GM12874 (cell line): ENCODE measurements at regions not wholly inside any gene's neighbourhood (a gene's known extent, or its start where the extent isn't known, plus 50 kb on each side); places are given as distances from the start of the nearest gene placed in this dataset.

Source experiments
- TF ChIP-seq, protein P1 (sequence below): IDR thresholded peaks from 2 replicates; pipeline ENCODE4 v1.5.1; 2011; ENCODE audit warnings: low read depth, mild to moderate bottlenecking, control low read depth, low read length, moderate library complexity; ENCODE audit not compliant: insufficient read depth

DNA sequence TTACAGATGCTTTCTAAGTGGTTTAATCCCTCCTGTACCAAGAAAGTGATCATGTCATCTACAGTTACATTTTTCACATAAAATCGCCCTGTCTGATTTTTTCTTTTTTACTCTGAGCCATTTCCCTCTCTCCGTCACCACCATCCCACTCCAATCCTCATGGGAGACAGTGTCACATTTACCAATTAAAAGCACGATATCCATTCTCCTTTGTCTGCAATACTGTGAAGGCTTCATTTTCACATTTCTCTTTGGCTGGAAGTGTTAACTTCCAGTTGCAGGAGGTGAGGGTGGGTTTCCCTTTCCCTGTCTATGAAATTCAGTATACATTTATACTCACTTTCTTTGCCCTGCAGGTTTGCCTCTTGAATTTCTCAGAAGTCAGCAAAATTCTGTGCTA lies 372.7 kb upstream of the CNR1 start:
- TF ChIP-seq, protein P1, sequence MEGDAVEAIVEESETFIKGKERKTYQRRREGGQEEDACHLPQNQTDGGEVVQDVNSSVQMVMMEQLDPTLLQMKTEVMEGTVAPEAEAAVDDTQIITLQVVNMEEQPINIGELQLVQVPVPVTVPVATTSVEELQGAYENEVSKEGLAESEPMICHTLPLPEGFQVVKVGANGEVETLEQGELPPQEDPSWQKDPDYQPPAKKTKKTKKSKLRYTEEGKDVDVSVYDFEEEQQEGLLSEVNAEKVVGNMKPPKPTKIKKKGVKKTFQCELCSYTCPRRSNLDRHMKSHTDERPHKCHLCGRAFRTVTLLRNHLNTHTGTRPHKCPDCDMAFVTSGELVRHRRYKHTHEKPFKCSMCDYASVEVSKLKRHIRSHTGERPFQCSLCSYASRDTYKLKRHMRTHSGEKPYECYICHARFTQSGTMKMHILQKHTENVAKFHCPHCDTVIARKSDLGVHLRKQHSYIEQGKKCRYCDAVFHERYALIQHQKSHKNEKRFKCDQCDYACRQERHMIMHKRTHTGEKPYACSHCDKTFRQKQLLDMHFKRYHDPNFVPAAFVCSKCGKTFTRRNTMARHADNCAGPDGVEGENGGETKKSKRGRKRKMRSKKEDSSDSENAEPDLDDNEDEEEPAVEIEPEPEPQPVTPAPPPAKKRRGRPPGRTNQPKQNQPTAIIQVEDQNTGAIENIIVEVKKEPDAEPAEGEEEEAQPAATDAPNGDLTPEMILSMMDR: no peak

DNA sequence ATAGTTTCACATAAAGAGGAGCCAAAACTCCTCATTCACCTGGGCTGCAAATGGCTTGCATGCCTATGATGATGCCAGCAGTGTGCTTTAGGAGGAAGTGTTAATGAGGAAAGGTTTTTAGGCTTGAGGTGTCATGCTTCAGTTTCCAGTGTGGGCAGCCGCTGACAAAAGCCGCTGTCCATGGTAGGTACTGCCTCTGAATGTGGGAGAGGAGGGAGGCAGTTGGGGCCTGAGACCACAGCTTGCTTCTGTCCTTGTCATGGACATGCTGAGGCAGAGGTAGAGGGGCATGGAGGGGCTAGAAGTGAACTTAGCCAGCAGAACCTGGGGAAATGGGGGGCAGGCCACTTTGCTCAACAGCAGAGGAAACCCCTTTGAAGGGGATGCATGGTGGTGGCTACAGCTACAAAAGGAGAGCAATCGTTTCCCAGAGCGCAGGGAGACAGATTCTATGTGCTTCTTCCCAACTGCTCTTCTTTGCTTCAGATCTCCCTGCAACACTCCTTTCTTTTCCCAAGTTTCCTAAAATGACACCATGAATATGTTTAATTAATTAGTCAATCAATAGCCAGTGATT lies 372.1 kb upstream of the CNR1 start:
- TF ChIP-seq, protein P1: no peak

DNA sequence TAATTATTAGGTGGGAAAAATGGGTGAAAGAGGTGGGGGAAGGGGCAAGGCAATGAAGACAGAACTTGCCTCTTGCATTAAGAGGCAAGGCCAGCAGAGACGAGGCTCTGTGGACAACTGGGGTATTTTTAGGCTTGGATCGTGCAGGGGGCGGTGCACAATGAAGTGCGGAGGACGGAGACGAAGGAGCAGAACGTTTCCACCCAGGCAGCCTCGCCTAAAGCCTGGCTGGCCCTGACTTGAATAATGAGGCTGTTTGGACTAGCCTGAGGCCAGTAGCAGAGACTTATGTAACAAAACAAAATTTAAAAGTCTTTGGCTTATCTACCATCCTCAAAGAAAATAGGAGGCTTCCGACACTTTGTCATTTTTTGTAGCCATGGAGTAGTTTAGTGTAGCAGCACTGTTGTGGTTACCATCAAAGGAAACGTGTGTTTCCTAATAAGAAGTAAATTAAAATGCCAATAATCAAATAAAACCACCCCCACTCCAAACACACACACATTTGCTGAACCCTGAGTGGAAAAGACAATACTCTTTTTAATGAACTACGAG lies 370.0 kb upstream of the CNR1 start:
- TF ChIP-seq, protein P1: no peak

DNA sequence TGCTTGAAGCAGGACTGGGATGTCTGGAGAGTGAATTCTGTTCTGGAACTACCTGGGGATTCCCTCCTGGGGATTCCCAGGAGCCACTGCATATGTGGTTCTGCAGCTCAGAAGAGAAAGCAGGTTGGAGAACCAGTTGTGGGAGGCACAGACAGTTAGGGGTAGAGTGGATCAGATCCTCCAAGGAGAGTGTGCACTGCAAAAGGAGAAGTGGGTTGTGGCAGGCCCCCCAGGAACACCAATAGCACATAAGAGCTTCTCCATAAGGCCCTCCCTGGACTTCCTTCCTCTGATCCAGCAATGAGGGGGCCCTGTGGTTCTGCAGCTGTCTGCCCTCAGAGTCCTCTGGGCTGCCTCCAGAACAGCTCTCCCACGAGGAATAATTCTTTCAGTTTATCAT lies 369.2 kb upstream of the CNR1 start:
- TF ChIP-seq, protein P1: no peak

DNA sequence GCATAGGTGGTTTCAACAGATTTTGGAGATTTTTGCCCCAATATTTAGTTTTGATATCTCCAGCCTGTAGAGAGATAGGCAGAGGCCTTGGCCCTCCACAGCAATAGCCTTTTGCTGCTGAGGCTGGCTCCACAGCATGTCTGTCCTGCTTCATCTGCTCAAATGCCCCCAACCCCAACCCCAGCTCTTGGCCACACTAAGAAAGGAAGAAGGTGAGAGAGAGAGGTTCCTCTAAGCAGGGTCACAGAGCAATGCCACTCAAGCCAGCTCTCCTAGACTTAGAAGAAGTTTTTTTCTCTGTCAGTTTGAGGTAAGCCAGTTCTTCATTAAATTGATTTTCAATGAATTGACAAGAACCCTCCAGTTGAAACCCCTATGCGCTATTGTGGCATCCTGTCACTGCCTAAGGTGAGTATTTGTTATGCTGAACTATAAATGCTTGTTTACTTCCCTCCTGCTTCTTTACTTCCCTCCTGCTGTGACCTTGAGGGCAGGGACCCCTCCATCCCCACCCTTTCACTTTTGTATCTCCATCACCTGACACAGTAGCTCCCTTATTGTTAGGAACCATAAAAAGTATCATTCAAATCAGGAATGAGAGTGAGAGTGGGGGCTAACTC lies 366.2 kb upstream of the CNR1 start:
- TF ChIP-seq, protein P1: no peak

DNA sequence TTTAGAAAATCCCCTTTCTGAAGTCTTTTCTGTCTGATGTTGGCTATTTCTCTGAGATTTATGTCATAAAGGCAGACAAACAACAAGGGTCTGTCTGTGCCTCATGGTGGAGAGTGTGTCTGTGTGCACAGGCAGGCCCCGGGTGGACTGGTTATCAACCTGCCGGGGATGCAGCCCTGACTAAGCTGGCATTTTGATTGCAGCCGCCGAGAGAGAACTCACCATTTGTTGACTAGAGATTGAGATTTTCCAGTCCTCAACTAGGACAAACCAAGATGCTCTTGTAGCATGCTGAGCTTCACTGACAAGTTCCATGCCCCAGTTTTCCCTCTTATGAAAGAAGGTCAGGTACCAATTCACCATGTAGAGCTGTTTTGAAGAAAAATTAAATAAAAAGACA lies 363.6 kb upstream of the CNR1 start:
- TF ChIP-seq, protein P1: no peak

DNA sequence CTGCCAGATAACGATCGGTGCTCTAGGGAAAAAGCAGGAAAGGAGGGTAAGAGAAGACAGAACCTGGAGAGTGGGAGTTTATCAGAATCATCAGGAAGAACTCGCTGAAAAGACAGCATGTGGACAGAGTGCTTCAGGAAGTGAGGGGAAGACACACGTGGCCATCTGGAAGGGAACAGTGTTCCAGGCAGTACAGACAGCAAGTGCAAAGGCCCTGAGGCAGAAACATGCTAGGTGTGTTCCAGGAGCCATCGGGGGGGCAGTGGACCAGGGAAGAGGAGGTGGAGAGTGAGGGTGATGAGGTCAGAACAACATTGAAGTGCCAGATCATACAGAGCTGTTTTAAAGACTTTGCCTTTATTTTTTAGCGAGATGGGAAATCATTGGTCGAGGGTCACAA lies 354.3 kb upstream of the CNR1 start:
- TF ChIP-seq, protein P1: no peak
